ENCODE measurements at regions not wholly inside any gene's neighbourhood (a gene's known extent, or its start where the extent isn't known, plus 50 kb on each side); places are given as distances from the start of the nearest gene placed in this dataset.
"Not testable (repeated sequence)": the region's sequence is repeated elsewhere in the genome, so short reads cannot be mapped to it uniquely, and the experiment has no call there.

DNA sequence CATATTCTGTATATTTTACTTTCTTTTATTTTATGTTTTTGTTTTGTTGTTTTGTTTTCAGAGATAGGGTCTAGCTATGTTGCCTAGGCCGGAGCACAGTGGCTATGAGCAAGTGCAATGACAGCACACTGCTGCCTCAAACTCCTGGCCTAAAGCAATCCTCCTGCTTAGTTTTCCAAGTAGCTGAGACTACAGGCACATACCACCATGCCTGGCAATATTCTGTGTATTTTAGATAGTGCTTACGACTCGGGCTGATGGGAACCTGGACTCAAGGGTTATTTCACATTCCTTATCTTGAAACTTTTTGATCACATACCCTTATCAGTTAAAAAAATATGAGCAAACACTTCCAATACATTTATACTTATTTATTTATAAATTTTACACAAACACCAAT, 119.0 kb upstream of the STARD4 start:
- DNase-seq = no peak

DNA sequence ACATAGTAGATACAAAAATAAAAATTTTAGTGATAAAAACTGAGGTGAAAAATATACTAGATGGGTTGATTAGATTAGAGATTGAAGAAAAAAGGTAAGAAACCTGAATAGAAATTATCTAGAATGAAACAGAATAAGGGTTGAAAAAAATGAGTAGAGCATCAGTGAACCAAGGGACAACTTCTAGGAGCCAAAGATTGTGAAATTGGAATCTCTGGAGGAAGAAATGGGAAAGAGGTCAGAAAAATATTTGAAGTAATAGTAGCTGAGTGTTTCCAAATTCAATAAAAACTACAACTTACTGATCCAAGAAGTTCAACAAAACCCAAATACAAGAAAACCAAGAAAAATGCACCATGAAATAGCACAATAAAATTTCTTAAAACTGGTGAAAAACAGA, 116.6 kb upstream of the STARD4 start:
- DNase-seq = no peak

DNA sequence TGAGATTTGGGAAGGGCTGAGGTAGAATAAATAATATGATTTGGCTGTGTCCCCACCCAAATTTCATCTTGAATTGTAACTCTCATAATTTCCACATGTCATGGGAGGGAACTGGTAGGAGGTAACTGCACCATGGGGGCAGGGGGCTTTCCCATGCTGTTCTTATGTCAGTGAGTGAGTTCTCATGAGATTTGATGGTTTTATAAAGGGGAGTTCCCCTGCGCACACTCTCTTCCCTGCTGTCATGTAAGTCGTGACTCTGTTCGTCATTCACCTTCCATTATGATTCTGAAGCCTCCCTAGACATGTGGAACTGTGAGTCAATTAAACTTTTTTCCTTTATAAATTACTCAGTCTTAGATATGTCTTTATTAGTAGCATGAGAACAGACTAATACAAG, 115.5 kb upstream of the STARD4 start:
- peak; percentile 70 for DNase-seq

DNA sequence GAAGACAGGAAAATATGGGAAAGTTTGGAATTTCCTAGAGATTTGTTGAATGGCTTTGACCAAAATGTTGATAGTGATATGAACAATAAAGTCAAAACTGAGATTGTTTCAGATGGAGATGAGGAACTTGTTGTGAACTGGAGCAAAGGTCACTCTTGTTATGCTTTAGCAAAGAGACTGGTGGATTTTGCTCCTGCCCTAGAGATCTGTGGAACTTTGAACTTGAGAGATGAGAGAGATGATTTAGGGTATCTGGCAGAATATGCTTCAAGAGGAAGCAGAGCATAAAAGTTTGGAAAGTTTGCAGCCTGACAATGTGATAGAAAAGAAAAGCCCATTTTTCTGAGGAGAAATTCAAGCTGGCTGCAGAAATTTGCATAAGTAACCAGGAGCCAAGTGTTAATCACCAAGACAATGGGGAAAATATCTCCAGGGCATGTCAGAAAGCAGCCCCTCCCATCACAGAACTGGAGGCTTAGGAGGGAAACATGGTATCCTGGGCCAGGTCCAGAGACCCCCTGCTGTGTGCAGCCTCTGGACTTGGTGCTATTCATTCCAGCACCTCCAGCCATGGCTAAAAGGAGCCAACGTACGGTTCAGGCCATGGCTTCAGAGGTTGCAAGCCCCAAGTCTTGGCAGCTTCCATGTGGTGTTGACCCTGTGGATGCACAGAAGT, 114.3 kb upstream of the STARD4 start:
- DNase-seq = no peak

DNA sequence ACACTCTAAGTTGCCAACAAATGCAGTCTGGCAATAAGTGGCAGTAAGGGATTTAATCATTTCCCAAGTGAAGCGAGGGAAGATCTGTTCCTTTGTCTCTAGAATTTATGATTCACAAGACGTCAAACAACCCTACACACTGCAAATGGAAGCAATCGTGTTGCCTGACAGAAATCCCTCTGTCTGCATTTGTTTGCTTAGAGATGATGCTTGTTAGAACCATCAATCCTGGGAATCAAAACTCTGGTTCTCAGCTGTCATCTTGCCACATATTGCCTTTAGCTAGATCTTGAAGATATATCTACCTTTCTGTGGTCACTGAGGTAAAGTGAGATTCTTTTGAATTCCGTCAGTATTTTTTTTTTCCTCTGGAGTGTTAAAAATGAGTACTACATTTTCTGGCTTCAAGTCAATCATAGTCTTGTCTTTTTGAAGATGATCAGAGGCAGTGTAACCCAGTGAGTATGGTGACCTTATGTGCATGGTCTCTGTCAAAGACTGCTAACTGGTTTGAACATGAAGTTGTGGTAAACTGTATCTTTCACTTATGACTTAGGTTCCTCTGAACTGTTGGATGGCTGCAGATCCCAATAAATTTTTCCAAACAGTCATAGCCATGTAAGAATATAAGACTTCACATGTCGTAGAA, 106.4 kb upstream of the STARD4 start:
- no peak for DNase-seq

DNA sequence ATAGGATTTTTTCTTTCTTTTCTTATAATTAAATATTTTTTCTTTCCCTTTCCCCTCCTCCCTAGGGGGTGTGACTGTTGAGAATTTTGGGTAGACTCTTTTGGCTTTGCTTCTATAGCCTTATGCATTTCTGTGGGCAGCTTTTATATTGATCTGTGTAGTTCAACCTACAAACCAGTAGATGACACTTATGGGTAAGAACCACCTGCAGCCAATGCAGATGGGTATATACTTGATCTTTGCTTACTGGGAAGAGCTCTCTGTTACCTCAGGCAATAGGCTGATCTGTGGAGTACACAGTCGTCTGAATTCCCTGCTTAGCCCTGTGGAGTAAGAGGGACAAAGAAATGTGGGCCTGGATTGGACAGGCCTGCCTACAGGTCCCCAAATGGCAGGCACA, 102.7 kb upstream of the STARD4 start:
- no peak for DNase-seq

DNA sequence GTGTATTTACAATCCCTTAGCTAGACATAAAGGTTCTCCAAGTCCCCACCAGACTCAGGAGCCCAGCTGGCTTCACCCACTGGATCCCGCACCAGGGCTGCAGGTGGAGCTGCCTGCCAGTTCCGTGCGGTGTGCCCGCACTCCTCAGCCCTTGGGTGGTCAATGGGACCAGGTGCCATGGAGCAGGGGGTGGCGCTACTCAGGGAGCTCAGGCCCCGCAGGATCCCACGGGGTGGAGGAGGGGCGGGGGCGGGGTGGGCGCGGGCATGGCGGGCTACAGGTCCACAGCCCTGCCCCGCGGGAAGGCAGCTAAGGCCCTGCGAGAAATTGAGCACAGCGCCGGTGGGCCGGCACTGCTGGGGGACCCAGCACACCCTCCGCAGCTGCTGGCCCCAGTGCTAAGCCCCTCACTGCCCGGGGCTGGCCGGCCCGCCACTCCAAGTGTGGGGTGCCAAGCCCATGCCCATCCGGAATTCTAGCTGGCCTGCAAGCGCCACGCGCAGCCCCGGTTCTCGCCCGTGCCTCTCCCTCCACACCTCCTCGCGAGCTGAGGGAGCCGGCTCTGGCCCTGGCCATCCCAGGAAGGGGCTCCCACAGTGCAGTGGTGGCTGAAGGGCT, 99.8 kb upstream of the STARD4 start:
- DNase-seq = not testable (repeated sequence)

DNA sequence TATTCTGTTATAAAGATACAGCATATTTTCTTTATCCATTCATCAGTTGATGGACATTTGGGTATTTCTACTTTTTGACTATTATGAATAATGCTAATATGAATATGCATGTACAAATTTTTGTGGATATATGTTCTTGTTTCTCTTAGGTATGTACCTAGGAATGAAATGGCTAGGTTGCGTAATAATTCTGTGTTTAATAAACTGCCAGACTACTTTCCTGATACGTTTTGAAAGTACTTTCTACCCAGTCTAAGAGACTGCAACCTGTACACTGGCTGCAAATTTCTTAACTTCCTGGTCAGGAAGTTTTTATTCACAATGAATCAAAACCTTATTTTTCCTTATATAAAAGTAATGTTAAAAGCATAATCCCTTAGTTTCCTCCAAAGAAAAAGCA, 93.9 kb upstream of the STARD4 start:
- no peak for DNase-seq

DNA sequence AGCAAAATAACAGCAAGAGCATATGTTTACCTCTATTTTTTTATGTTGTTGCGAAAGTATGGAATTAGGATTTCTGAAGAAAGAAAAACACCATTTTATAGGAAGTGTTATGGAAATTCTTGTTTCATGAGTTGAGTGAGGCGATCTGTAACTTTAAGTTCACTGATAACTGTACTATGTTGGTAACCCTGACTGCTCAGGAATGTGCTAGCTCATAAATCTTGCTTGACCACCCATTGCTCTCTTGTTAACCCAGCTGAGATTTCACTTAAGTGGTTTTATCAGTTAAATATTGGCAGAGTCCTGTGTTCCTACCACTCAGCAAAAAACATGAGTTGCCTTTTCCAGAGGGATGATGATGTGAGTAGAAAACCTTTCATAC, 91.1 kb upstream of the STARD4 start:
- no peak for DNase-seq

DNA sequence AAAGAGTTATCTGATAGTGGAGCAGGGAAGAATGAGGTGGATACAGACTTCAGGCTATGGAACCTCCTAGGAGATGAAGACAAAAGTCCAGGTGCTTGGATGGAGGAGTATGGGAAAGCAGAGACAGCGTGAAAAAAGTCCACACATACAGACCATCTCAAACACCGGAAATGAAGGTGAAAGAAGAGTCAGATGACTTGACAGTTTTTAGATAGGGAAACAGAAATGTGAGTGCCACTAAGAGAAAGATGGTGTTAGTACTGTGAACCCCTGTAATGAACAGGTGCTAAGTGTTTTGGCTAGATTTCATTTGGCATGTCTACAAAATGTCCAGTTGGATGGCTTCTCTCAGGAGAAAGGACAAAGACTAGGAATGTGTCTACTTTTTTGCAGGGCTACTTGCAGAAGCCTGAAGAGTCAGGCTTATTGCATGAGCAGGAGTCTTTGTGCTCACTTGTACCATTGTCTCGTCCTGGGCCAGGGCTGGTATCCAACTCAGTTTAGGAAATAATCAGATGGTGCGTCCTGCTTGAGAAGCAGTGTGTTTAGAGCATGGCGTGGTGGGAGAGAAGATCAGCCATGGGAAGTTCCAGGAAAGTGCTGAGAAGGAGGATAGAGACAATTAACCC, 90.6 kb upstream of the STARD4 start:
- DNase-seq = no peak

DNA sequence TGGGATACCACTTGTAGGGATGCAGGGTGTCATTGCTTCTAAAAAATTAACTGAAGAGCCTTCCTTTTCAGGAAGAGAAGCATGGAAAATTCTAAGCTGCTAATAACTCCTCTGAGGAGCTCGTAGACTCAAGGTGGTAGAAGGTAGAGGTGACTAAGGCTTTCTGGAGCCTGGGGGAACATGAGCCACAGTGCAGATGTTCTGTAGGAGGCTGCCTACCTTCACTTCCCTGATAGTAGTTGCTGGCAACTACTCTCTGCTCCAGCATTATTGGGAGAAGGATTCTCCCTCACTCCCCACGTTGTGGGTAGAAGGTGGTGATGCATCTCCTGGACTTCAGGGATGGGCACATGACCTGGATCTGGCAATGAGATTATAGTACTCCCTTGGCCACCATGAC, 86.7 kb upstream of the STARD4 start:
- DNase-seq = no peak

DNA sequence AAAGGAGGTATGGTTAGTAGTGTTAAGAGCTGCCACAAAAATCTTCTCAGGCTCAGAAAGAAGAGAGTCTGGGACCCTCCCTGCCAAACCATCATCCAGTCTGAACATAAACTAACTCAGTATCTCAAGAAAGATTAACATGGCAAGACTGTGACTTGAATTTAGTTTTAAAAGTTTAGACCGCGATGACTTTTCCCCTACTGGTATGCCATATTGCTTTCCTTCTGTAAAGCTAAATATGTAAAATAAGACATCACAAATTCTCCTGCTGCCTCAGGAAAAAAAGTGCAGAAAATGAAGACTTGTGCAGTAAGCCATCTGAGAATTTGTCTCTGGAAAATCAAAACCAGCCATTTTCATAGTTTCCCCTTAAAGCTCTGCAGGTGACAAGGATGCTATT, 85.2 kb upstream of the STARD4 start:
- no peak for DNase-seq

DNA sequence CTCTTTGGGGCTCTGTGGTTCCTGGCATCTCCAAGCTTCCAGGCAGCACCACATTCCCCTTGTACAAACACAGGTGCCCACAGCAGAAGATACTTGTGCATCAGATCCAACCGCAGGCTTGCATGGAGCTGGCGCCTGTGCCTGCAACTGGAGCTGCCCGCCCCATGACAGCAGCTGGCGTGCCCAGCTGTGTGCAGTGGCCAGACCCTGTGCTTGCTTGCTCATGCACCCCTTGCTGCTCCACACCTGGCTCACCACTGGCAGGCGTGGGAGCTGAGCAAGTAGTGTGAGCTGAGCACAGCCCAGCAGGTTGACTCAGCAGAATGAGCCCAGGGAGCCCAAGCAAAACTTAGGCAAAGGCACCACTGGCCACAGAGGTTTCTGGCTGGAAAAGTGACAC, 84.4 kb upstream of the STARD4 start:
- DNase-seq = no peak

DNA sequence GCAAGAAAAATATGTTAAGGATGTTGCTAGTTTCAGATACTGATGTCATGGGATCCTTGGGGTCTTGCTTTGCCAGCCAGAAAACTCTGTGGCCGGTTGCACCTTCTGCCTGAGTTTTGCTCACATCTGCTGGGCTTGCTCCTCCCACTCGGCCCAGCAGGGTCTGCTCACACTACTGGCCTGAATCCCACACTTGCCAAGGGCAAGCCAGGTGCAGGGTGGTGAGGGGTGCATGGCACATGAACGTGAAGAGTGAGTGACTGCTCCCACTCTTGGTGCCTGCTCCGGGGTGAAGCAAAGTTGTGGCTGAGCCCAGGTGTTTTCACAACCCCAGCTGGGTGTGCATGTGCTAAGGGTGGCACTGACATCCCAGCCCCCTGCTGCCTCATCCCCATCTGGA, 83.1 kb upstream of the STARD4 start:
- no peak for DNase-seq

DNA sequence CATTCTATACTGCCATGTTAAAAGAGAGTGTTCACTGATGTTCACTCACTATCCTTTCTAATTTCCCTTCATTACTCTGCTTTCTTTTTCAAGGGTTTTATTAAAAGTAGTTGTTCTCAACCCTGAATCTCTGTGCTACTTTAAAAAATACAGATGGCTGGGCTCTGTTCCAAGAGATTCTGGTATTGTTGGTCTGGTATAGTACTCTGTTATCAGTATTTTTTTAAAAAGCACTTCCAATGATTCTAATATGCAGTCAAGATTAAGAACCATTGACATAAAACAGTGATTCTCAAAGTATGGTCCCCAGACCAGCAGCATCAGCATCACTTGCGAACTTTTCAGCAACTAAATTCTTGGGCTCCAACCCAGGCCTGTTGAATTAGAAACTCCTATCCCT, 77.0 kb upstream of the STARD4 start:
- no peak for DNase-seq

DNA sequence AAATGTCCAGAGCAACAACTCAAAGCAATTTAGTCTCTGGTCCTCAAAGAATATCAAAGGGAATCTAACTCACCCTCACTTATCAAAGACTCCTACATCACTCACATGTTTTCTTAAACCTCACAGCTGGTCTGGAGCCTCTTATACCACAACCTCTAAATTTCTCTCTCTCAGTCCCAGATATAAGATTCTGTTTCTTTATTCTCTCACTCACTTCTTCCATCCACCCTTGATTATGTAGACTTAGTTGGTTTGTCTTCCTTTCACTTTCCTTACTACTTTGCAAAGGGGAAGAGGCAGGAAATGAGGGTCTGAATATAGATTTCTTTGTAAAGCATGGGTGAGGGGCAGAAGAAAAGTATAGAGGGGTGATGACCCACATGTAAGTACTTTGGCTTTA, 75.4 kb upstream of the STARD4 start:
- DNase-seq = no peak

DNA sequence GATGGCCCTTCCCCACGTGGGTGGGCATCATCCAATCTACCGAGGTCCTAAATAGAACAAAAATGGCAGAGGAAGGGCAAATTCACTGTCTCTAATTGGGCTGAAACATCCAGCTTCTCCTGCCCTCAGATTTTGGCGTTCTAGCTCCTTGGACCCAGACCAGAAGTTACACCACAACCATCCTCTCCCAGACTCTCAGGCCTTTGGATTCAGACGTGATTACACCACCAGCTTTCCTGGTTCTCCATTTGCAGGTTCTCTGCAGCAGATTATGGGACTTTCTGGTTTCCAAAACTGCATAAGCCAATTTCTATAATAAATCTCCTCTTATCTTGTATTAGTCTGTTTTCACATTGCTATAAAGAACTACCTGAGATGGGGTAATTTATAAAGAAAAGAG, 73.6 kb upstream of the STARD4 start:
- DNase-seq = no peak

DNA sequence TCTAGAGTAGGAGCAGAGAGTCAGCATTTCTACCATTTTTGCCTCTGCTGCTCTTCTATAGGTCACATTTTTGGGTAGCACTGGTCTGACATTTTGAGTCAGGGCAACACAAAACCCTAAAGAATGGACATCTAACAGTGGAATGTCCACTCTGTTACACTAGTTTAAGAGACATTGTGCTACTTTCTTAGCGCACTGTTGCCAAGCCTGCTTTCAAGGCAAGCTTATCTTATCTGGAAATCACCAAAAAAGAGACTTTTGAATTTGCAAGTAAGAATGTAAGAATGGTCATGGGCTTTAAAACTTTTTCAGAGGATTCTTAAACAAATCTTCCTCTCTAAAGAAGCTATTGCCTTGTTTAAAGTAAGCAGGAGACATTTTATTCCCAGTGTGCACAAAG, 73.0 kb upstream of the STARD4 start:
- no peak for DNase-seq

DNA sequence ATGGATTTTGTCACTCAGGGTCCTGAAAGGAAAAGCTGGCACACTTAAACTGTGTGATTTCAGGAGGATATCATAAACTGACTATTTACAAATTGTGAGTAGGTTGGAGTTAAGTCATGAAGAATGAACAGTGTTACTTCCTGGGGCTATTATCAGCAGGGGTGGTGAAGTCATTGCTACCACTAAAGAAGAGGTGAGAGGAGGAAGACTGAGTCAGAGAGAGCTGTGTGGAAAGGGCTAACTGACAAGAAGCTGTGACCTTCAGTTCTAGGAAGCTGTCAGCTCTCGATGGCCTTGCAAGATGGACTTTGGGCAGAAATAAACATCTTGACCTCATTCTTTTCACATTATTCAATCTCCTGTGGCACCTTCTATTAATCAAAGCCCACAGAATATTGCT, 72.3 kb upstream of the STARD4 start:
- DNase-seq = peak; percentile 1

DNA sequence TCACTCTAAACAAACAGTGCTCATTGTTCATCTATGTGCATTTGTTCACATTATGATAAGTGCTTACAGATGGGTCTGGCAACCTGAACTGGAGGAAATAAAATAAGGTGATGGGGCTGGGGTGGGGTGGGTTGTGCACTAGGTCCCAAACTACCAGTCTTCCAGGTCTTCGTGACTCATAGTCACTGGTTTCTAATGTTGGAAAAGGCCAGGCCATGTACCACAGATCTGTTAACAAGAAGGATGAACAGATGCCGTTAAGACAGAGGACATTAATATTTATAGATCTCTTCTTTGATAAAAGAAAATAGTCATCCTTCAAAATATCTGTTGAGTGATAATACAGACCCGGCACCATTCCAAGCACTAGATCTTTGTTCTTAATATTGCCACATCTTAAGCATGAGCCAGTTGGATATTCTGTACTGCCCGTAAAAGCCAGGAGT, 71.4 kb upstream of the STARD4 start:
- no peak for DNase-seq

DNA sequence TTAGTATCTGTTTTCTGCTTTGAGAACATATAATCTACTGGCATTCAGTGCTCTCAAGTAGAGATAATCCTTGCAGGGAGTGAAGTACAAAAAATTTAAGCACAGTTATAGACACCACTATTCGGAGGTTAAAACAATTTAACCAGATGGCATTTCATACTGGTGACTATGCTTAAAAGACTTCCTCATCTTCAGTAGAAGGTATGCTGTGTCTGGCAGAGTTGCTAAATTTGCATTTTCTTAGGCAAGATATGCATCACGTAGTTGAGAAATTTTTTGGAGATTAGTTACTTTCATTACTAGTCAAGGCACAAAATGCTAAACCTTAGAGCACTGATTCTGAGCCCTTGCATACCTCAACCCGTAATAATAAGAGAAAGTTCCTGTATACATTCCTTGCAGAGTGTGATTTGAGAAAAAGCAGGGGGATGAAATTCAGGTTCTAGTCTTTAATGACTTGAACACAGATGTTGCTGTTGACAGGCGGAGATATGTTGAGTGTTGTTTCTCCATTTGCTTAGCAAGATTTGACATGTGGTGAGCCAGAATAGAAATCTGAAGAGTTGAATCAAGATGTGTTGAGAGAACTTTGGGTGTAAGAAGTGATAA, 70.8 kb upstream of the STARD4 start:
- no peak for DNase-seq

DNA sequence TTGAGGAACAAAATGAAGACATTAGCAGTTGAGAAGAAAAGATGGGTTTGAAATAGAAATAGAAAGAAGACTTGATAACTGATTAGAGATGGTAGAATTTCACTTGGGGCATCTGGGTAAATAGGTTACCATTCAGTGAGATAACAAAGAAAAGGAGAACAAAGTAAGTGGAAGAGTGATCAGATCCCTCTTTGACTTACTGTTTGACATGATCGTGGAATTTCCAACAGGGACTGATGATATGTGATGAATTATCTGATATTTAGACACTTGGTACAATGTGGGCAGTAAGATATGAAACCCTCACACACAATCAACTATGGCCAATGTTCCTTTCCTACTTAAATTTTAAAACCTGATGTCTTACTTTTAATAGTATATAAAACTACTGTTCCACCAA, 70.1 kb upstream of the STARD4 start:
- no peak for DNase-seq

DNA sequence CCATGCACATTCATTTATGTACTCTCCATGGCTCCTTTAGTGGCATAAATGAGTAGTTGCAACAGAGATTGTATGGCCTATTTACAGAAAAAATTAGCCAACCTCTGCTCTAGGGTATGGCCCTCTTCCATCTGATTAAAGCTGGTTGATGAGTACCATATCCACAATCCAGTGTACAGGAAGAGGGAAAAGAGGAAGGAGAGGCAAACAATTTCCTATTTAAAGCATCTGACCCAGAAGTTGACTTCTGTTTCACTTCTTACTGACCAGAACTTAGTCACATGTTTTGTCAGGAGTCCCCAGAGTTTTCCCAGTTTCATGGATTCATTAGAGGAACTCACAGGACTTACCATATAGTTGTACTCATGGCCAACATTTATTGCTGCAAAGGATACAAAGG, 68.6 kb upstream of the STARD4 start:
- DNase-seq = no peak

DNA sequence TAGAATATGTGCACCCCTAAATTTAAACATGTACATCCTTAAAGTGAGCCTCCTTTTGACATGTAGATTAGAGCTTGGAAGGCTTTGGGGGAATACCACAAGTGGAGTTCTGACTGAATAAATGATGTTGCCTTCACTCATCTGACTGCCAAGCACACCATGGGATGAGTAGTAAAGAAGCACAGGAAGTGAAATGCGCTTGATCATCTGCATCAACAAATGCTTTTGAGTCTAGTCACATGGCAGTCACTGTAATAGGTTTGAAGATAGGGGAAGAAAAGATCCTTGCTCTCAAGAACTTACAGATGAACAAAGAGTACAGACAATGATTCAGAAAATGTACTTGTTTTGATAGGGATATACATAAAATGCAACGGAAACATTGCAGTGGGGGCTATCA, 62.0 kb upstream of the STARD4 start:
- no peak for DNase-seq

All from stimulated activated CD4-positive, alpha-beta T cell treated with anti-CD3 and anti-CD28 coated beads, Interleukin-1b, Interleukin-23, amount 100 ng/mL, for 48 hours (primary cell).